Activated naive CD4-positive, alpha-beta T cell treated with anti-CD3 and anti-CD28 coated beads for 36 hours (primary cell): ENCODE measurements at regions not wholly inside any gene's neighbourhood (a gene's known extent, or its start where the extent isn't known, plus 50 kb on each side); places are given as distances from the start of the nearest gene placed in this dataset.

Source experiments
- CTCF ChIA-PET: fragments of 350-600 bp; sonication (Branson Sonifier 250); formaldehyde crosslinking; loops from one replicate; lab custom pipeline; 2021; ENCODE audit warnings: antibody characterized with exemption; lab: Charles Lee
- DNase-seq: peaks from one replicate; pipeline ENCODE4 v3.0.0-alpha.2; 2020
- H3K27ac Mint-ChIP-seq: one replicate; pipeline ENCODE4 v1.8.0; 2021; ENCODE audit warnings: mild to moderate bottlenecking, mixed read lengths
- H3K27me3 Mint-ChIP-seq: one replicate; pipeline ENCODE4 v1.8.0; 2021; ENCODE audit warnings: low read depth, mixed read lengths
- H3K36me3 Mint-ChIP-seq: one replicate; pipeline ENCODE4 v1.8.0; 2021; ENCODE audit warnings: low read depth, mixed read lengths
- H3K4me1 Mint-ChIP-seq: one replicate; pipeline ENCODE4 v1.8.0; 2021; ENCODE audit warnings: low read depth, mixed read lengths
- H3K4me3 Mint-ChIP-seq: one replicate; pipeline ENCODE4 v1.8.0; 2021; ENCODE audit warnings: mild to moderate bottlenecking, moderate library complexity, mixed read lengths
- H3K9me3 Mint-ChIP-seq: one replicate; pipeline ENCODE4 v1.8.0; 2021; ENCODE audit warnings: mixed read lengths
- intact Hi-C: fragments of 100-400 bp; cut with micrococcal nuclease; formaldehyde crosslinking; loops from one replicate; pipeline ENCODE4 v1.15.1; 2023

GRCh38 chr1:17890815-17891191 is 135.7 kb downstream of the ACTL8 start:
- CTCF ChIA-PET: no interaction called here

GRCh38 chr1:17891205-17892110 is 136.3 kb downstream of the ACTL8 start:
- Mint-ChIP-seq H3K36me3 (no peaks in the 10 kb centered on the region), H3K27ac (no peak overlapping the region), H3K4me1 (no peaks in the 10 kb centered on the region), H3K4me3 (no peak overlapping the region), H3K9me3 (no peaks in the 10 kb centered on the region), H3K27me3 (peaks cover 10% of the 10 kb centered on the region)
- intact Hi-C loops: no loop called here
- CTCF ChIA-PET: no interaction called here
- no peak for DNase-seq

More at GRCh38 chr1:17890815-17891191, 135.7 kb downstream of the ACTL8 start:
- no peak for DNase-seq
- no peaks in the 10 kb centered on the region for H3K36me3 Mint-ChIP-seq
- H3K4me3 Mint-ChIP-seq: no peak overlapping the region
- no peaks in the 10 kb centered on the region for H3K9me3 Mint-ChIP-seq
- no peak overlapping the region for H3K27ac Mint-ChIP-seq
- H3K27me3 Mint-ChIP-seq: peaks cover 7% of the 10 kb centered on the region
- H3K4me1 Mint-ChIP-seq: no peaks in the 10 kb centered on the region
- intact Hi-C loops: no loop called here

- no peak for DNase-seq
- Mint-ChIP-seq H3K4me3 (no peak overlapping the region), H3K27ac (no peak overlapping the region), H3K27me3 (peaks cover 11% of the 10 kb centered on the region), H3K36me3 (no peaks in the 10 kb centered on the region), H3K9me3 (no peaks in the 10 kb centered on the region), H3K4me1 (no peaks in the 10 kb centered on the region)
- CTCF ChIA-PET: no interaction called here
- intact Hi-C loops: no loop called here
These were observed 137.1 kb downstream of the ACTL8 start for GRCh38 chr1:17892225-17892624.

- Mint-ChIP-seq H3K4me1 (no peaks in the 10 kb centered on the region), H3K4me3 (no peak overlapping the region), H3K9me3 (no peaks in the 10 kb centered on the region), H3K36me3 (no peaks in the 10 kb centered on the region), H3K27me3 (peaks cover 11% of the 10 kb centered on the region), H3K27ac (no peak overlapping the region)
- no peak for DNase-seq
- CTCF ChIA-PET: no interaction called here
- intact Hi-C loops: no loop called here
These were observed 137.7 kb downstream of the ACTL8 start for GRCh38 chr1:17892851-17893250.

GRCh38 chr1:17893891-17894631 is 138.9 kb downstream of the ACTL8 start:
- intact Hi-C loops: no loop called here
- peaks cover 17% of the 10 kb centered on the region for H3K27me3 Mint-ChIP-seq
- H3K4me3 Mint-ChIP-seq: no peak overlapping the region
- H3K9me3 Mint-ChIP-seq: no peaks in the 10 kb centered on the region
- no peaks in the 10 kb centered on the region for H3K36me3 Mint-ChIP-seq
- no peak for DNase-seq
- H3K4me1 Mint-ChIP-seq: no peaks in the 10 kb centered on the region
- CTCF ChIA-PET: no interaction called here
- H3K27ac Mint-ChIP-seq: no peak overlapping the region

GRCh38 chr1:17895401-17895800 is 140.3 kb downstream of the ACTL8 start:
- Mint-ChIP-seq H3K27ac (no peak overlapping the region), H3K4me1 (no peaks in the 10 kb centered on the region), H3K4me3 (no peak overlapping the region), H3K27me3 (peaks cover 14% of the 10 kb centered on the region), H3K9me3 (no peaks in the 10 kb centered on the region), H3K36me3 (no peaks in the 10 kb centered on the region)
- CTCF ChIA-PET: no interaction called here
- intact Hi-C loops: no loop called here
- DNase-seq: no peak

GRCh38 chr1:17895986-17896385 is 140.9 kb downstream of the ACTL8 start:
- intact Hi-C loops: no loop called here
- Mint-ChIP-seq H3K27me3 (peaks cover 14% of the 10 kb centered on the region), H3K27ac (no peak overlapping the region), H3K9me3 (no peaks in the 10 kb centered on the region), H3K36me3 (no peaks in the 10 kb centered on the region), H3K4me1 (no peaks in the 10 kb centered on the region), H3K4me3 (no peak overlapping the region)
- no peak for DNase-seq
- CTCF ChIA-PET: no interaction called here

GRCh38 chr1:17903386-17903785 is 148.3 kb downstream of the ACTL8 start:
- H3K36me3 Mint-ChIP-seq: no peaks in the 10 kb centered on the region
- no peak for DNase-seq
- H3K4me1 Mint-ChIP-seq: no peaks in the 10 kb centered on the region
- CTCF ChIA-PET: no interaction called here
- peaks cover 8% of the 10 kb centered on the region for H3K27me3 Mint-ChIP-seq
- no peaks in the 10 kb centered on the region for H3K9me3 Mint-ChIP-seq
- intact Hi-C loops: no loop called here
- no peak overlapping the region for H3K27ac Mint-ChIP-seq
- H3K4me3 Mint-ChIP-seq: no peak overlapping the region

GRCh38 chr1:17904290-17904689 is 149.2 kb downstream of the ACTL8 start:
- peaks cover 7% of the 10 kb centered on the region for H3K27me3 Mint-ChIP-seq
- CTCF ChIA-PET: no interaction called here

GRCh38 chr1:17907999-17908398 is 152.9 kb downstream of the ACTL8 start:
- H3K4me1 Mint-ChIP-seq: no peaks in the 10 kb centered on the region
- no peaks in the 10 kb centered on the region for H3K9me3 Mint-ChIP-seq
- intact Hi-C loops: no loop called here
- H3K36me3 Mint-ChIP-seq: no peaks in the 10 kb centered on the region
- CTCF ChIA-PET: no interaction called here
- H3K27me3 Mint-ChIP-seq: peaks cover 22% of the 10 kb centered on the region
- DNase-seq: no peak
- H3K27ac Mint-ChIP-seq: no peak overlapping the region
- H3K4me3 Mint-ChIP-seq: no peak overlapping the region

More at GRCh38 chr1:17904290-17904689, 149.2 kb downstream of the ACTL8 start:
- H3K4me1 Mint-ChIP-seq: no peaks in the 10 kb centered on the region
- H3K27ac Mint-ChIP-seq: no peak overlapping the region
- intact Hi-C loops: no loop called here
- H3K4me3 Mint-ChIP-seq: no peak overlapping the region
- DNase-seq: no peak
- H3K9me3 Mint-ChIP-seq: no peaks in the 10 kb centered on the region
- no peaks in the 10 kb centered on the region for H3K36me3 Mint-ChIP-seq

- intact Hi-C loops: no loop called here
- CTCF ChIA-PET: no interaction called here
- Mint-ChIP-seq H3K9me3 (no peaks in the 10 kb centered on the region), H3K36me3 (no peaks in the 10 kb centered on the region), H3K27me3 (peaks cover 28% of the 10 kb centered on the region), H3K4me3 (no peak overlapping the region), H3K27ac (no peak overlapping the region), H3K4me1 (no peaks in the 10 kb centered on the region)
- no peak for DNase-seq
These were observed 153.8 kb downstream of the ACTL8 start for GRCh38 chr1:17908945-17909344.

- DNase-seq: peak; percentile 8
These were observed 154.5 kb downstream of the ACTL8 start for GRCh38 chr1:17909634-17910033.

More at GRCh38 chr1:17909634-17910033, 154.5 kb downstream of the ACTL8 start:
- Mint-ChIP-seq H3K27ac (no peak overlapping the region), H3K4me1 (no peaks in the 10 kb centered on the region), H3K36me3 (no peaks in the 10 kb centered on the region), H3K27me3 (peaks cover 33% of the 10 kb centered on the region), H3K4me3 (no peak overlapping the region), H3K9me3 (no peaks in the 10 kb centered on the region)
- CTCF ChIA-PET: no interaction called here
- intact Hi-C loops: loop anchor here (10.0 kb wide), 1 partner anchor 255 kb away; no protein-coding TSS in a partner anchor
